Tongue (tissue), 1 donor: ENCODE measurements at regions not wholly inside any gene's neighbourhood (a gene's known extent, or its start where the extent isn't known, plus 50 kb on each side); places are given as distances from the start of the nearest gene placed in this dataset.

Source experiments
- DNase-seq: peaks from one replicate; pipeline ENCODE4 v3.0.0-alpha.2; 2015

DNA sequence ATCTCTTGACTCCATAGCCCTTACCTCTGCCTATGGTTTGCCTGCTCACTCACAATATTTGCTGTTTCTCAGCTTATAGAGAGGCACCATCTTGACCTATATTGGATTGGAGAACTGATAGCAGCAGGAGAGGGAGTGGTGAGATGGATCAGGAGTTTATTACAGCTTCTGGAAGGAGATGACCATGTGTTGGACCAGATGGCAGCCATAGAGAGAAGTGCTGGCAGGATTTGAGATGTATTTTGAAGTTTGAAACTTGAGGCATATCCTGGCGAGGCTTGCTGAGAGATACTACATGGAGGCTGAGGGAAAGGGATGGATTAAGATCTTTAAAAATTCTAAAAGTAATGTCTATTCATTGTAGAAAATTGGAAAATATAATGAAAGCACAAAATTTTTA, 198.0 kb upstream of the ZFP64 start:
- no peak for DNase-seq

GRCh38 chr20:52383995-52384621, 192.5 kb upstream of the ZFP64 start:
- DNase-seq: no peak

GRCh38 chr20:52382933-52383332, 191.4 kb upstream of the ZFP64 start:
- no peak for DNase-seq

DNA sequence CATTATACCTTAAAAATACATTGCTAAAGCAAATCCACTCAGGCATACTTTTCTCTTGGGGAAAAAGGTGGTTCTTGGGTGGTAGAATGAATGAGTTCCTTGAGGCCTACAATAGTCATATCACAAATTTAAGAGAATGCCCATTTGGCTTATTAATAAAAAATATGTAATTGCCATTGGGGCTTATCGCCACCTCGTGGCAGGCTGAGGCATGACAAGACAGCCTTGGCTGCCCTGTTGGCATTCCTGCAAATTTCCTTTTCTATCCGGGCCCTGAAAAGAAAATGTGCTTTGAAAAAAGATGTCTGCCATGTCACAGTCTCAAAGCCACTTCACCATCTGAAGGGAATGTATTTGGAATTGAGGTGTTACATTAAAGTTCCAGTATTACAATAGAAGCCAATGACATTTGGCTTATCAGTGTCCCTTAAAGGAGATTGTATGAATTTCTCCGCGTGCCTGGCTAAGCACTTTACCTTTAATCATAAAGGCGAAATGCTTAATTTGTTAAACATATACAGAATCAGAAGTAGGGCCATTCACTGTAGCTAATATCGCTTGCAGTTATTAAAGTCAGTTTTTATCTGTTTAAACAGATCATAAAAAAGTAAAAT, 188.3 kb upstream of the ZFP64 start:
- DNase-seq: peak; percentile 46

DNA sequence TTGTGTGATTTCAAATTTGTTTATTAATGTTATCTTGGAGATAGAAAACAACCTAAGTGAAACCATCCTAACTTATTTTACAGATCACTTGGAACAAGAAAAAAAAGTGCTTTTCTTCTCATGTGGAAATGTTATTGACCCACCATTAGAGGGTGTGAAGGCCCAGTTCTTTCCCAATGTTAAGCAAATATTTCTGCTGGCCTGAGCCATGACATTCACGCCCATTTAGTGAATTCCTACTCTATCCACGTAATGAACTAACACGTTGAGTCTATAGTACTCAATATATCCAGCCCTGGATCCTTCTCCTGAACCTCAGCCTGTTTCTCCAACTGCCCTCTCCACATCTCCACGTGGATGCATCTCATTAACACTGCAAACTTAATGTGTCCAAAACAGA, 180.6 kb upstream of the ZFP64 start:
- DNase-seq: no peak

GRCh38 chr20:52365688-52366087, 174.1 kb upstream of the ZFP64 start:
- DNase-seq: no peak

- no peak for DNase-seq
These were observed 172.8 kb upstream of the ZFP64 start for GRCh38 chr20:52364405-52364804.

DNA sequence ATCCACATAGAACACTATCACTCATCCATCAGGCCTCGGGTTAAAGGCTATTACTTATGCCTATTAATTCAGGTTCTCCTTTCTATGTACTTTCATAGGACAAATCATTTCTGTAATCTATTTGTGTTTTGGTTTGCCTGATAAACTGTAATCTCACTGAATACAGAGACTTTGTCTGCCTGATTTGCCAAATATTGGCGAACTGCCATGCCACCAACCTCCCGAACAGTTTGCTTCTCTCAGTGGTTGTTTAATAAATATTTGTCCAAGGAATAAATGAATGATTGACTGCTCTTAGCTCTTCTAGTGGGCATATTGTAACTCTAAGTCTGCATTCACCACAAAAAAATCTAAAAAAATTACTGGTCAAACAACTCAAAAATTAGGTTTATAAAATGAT, 170.1 kb upstream of the ZFP64 start:
- no peak for DNase-seq

DNA sequence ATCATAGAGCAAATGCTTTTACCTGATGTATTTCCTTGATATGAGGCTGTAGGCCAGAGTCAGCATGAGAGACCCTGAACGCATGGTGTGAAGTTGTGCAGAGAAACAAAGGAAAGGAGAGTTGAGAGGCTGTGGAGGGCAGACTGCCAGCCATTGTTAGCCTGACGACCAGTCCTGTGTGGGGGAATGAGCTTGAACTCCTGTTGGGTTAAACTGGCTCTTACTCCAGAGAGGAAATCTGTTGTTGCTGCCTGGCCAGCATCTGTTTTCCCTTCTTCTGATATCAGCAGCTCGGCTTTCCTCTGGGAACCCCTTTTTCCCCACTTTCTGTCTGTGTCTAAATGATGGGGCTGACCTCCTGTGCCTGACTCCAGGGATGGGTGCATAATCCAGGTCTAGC, 158.2 kb upstream of the ZFP64 start:
- DNase-seq: no peak

GRCh38 chr20:52348434-52348833, 156.9 kb upstream of the ZFP64 start:
- DNase-seq: no peak

GRCh38 chr20:52346797-52347196, 155.2 kb upstream of the ZFP64 start:
- DNase-seq: no peak

DNA sequence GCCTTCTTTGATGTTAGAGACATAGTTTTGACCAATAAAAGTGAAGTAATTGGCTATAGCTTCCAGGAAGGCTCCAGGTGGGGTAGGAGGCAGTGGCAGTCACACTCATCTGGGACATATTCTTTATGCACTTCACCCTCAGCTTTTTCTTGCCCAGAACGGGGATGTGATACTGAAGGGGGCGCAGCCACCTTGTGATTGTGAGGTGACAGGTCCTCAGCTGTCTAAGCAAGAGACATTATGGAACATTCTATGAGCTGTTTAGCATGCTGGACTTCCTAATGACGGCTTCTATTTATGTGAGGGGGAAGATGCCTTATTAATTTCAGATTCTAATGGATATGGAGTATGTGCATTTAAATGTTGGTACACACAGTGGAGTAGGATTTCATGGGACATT, 151.3 kb upstream of the ZFP64 start:
- DNase-seq: no peak

DNA sequence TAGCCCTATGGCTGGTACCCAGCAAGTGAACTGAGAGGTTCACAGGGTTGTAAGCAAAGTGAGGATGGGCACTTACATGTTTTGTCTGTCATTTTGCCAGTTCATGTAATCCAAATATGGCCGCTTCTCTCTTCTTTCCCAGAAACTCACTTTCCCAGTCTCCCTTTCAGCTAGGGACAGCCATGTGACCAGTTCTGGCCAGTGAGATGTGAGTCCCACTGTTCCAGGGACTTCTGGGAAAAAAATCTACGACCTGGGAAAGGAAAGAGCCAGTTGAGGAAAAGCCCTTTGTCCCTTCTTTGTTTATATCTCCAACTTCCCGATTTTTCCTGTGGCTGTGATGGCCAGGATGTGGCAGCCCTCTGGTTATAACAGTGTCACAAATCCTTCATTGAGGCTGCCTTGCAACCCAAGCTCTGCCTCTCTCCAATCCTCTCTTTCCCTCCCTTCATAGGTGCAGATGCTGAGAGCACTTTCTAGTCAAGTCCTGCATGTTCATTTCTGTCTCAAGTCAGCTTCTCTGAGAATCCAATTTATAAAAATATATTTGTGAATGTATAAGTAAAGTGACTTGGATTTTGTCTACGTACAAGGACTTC, 148.6 kb upstream of the ZFP64 start:
- DNase-seq: no peak

DNA sequence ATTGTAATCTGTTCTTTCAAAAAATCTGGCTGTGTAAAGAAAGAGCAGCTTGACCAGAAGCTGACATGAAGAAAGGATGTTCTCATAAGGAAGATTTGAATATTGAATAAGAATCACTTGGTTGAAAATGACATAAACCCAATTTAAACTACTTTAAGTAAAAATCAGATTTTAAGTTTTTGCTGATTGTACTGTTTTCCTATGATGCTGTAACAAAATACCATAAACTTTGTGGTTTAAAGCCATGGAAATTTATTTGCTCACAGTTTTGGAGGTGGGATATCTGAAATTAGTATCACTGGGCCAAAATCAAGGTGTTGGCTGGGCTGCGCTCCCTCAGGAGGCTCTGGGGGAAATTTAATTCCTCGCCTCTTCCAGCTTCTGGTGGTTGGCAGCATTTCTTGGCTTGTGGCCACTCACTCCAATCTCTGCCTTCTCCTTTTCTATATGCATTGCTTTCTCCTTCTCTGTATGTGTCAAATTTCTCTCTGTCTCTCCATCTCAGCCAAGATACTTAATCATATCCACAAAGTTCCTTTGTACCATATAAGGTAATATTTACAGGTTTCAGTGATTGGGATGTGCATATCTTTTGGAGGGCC, 141.2 kb upstream of the ZFP64 start:
- DNase-seq: no peak

- no peak for DNase-seq
These were observed 140.7 kb upstream of the ZFP64 start for GRCh38 chr20:52332230-52332629.

DNA sequence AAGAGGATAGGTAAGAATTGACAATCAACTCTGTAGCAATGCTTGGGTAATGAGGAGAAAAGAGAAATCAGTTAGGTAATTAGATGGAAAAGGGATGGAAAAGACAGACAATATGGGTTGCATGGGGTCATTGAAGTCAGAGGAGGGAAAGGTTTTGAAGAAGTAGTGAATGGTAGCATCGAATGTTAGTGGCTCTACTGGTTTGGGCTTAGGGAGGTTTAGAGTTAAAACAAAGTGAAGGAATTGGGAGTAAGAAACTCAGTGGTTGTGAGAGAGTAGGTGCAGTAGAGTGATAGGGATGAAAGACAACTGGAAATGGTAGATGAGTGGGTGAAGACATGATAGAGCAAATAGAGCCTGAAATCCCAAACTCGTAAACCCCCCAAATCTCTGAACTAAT, 140.1 kb upstream of the ZFP64 start:
- DNase-seq: no peak

- no peak for DNase-seq
These were observed 129.8 kb upstream of the ZFP64 start for GRCh38 chr20:52321396-52321795.

GRCh38 chr20:52318651-52319050, 127.1 kb upstream of the ZFP64 start:
- DNase-seq: peak; percentile 47

DNA sequence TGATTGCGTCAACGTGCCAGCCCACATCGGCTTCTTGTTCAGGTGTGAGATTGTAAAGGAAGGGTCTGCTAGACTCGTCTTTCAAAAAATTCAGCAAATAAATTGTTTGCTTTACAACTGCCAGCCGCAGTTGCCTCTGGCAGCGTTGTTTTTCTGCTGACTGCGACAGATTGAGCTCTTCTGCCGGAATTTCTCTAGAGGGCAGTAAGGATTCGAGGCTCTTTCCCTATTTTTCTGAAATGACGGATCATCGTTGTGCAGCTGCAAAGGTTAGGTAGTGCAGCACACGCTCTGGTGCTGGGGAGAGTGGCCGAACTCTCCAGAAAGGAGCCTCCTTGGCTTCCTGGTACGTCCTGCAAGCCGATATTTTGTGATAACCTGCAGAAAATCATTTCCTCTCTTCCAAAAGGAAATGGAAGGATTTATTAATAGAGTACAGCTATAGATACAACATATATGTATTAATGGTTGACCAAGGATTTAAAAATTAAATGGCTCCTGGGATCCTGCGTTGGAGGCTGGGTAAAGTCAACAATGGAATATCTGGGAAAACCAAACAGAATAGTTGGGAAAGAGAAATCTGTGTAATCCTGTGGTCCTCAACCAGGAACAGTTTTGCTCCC, 121.9 kb upstream of the ZFP64 start:
- peak; percentile 73 for DNase-seq

- DNase-seq: peak; percentile 85
These were observed 120.7 kb upstream of the ZFP64 start for GRCh38 chr20:52312132-52312729.

DNA sequence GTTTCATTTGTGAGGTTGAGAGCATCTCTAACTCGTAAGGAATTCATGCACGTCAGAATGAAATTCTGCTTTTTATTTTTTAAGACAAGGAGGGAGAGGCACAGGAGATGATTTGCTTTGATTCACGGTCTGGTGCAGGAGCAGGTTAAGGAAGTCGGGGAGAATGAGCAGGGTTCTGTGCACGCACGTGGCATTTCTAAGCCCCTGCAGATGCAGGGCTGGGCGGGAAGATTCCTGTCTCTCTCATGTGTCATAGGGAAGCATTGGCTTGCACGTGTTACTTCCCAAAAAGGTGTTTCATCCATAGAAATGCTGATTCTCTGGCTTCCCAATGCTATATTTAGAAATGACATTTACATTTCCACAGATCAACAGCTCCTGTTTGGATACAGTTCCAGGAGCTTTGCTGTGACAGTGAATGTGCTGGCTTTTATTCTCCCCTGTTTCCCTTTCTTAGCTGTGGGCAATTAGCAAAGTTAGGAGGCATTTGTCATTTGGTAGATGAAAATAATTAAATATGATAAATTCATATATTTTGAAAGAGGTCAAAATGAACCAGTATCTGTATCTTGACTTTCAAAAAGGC, 119.7 kb upstream of the ZFP64 start:
- DNase-seq: no peak

DNA sequence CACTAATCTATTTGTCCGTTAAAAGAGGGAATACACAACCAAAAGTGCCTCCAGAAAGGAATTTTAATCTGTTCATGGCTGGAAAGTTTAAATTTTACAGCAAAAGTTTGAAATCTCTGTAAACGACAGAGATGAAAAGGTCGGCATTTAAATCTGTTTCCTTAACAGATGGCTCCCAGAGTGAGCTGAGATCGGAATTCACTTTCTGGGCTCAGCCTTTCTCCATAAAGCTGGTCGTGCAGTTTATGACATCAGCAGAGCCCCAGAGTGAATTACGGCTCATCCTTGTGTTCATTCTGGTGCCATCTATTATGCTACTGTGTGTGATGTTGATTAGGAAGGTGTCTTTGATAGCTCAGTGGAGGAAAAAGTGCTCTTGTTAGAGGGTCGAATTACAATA, 117.6 kb upstream of the ZFP64 start:
- no peak for DNase-seq
